ENCODE measurements at regions not wholly inside any gene's neighbourhood (a gene's known extent, or its start where the extent isn't known, plus 50 kb on each side); places are given as distances from the start of the nearest gene placed in this dataset.

GRCh38 chr2:236962816-236963215 lies 122.9 kb upstream of the COPS8 start:
- no peak overlapping the region for H3K4me3 ChIP-seq (ENCODE audit: low read length)

GRCh38 chr2:236963631-236964182 lies 122.0 kb upstream of the COPS8 start:
- H3K4me2 ChIP-seq (ENCODE audit: low read length): no peak overlapping the region
- no peaks in the 10 kb centered on the region for H3K79me2 ChIP-seq (replicated peaks; ENCODE audit: insufficient read depth, low read length)
- no peak overlapping the region for H3K27ac ChIP-seq (ENCODE audit: low read length)
- no peaks in the 10 kb centered on the region for H3K27me3 ChIP-seq (ENCODE audit: insufficient read depth, low read depth, low read length)
- no peaks in the 10 kb centered on the region for H4K20me1 ChIP-seq (ENCODE audit: insufficient read depth)
- H3K9ac ChIP-seq (ENCODE audit: low read length): no peak overlapping the region
- no peaks in the 10 kb centered on the region for H3K36me3 ChIP-seq (ENCODE audit: insufficient read depth, low read length)
- no peaks in the 10 kb centered on the region for H3F3A ChIP-seq (ENCODE audit: insufficient read depth, low read length, poor library complexity, severe bottlenecking)
- no peak overlapping the region for H2AFZ ChIP-seq (ENCODE audit: low read depth, low read length)
- H3K9me2 ChIP-seq (ENCODE audit: insufficient read depth, low read length): no peaks in the 10 kb centered on the region
- no peak overlapping the region for H3K4me3 ChIP-seq (ENCODE audit: low read length)
- no peaks in the 10 kb centered on the region for H3K9me3 ChIP-seq (ENCODE audit: low read length)
- TF ChIP-seq EP300 (conservative IDR thresholded peaks at IDR 0.05; ENCODE audit: poor library complexity, severe bottlenecking) (no peak), POLR2AphosphoS5 (IDR thresholded peaks at IDR 0.05) (no peak), MXI1 (conservative IDR thresholded peaks at IDR 0.05; ENCODE audit: poor library complexity, severe bottlenecking) (no peak), CTCF (IDR thresholded peaks at IDR 0.05; ENCODE audit: poor library complexity, severe bottlenecking) (no peak), TAF1 (IDR thresholded peaks at IDR 0.05; ENCODE audit: low read depth) (no peak), EZH2 (IDR thresholded peaks at IDR 0.05; ENCODE audit: borderline replicate concordance, insufficient read depth, low read length, poor library complexity, severe bottlenecking) (no peak), SMC3 (conservative IDR thresholded peaks at IDR 0.05; ENCODE audit: poor library complexity) (no peak), RAD21 (conservative IDR thresholded peaks at IDR 0.05) (no peak)

More at GRCh38 chr2:236962816-236963215, 122.9 kb upstream of the COPS8 start:
- H3F3A ChIP-seq (ENCODE audit: insufficient read depth, low read length, poor library complexity, severe bottlenecking): no peaks in the 10 kb centered on the region
- no peaks in the 10 kb centered on the region for H3K9me3 ChIP-seq (ENCODE audit: low read length)
- TF ChIP-seq POLR2AphosphoS5 (IDR thresholded peaks at IDR 0.05) (no peak), RAD21 (conservative IDR thresholded peaks at IDR 0.05) (no peak), EZH2 (IDR thresholded peaks at IDR 0.05; ENCODE audit: borderline replicate concordance, insufficient read depth, low read length, poor library complexity, severe bottlenecking) (no peak), SMC3 (conservative IDR thresholded peaks at IDR 0.05; ENCODE audit: poor library complexity) (no peak), REST (IDR thresholded peaks at IDR 0.05; ENCODE audit: borderline replicate concordance) (no peak), TAF1 (IDR thresholded peaks at IDR 0.05; ENCODE audit: low read depth) (no peak), EP300 (conservative IDR thresholded peaks at IDR 0.05; ENCODE audit: poor library complexity, severe bottlenecking) (no peak), CTCF (IDR thresholded peaks at IDR 0.05; ENCODE audit: poor library complexity, severe bottlenecking) (no peak), MXI1 (conservative IDR thresholded peaks at IDR 0.05; ENCODE audit: poor library complexity, severe bottlenecking) (no peak)
- no peak overlapping the region for H3K9ac ChIP-seq (ENCODE audit: low read length)
- H3K27me3 ChIP-seq (ENCODE audit: insufficient read depth, low read depth, low read length): no peaks in the 10 kb centered on the region
- no peaks in the 10 kb centered on the region for H3K9me2 ChIP-seq (ENCODE audit: insufficient read depth, low read length)
- H3K4me2 ChIP-seq (ENCODE audit: low read length): no peak overlapping the region
- H4K20me1 ChIP-seq (ENCODE audit: insufficient read depth): no peaks in the 10 kb centered on the region
- H3K36me3 ChIP-seq (ENCODE audit: insufficient read depth, low read length): no peaks in the 10 kb centered on the region
- no peaks in the 10 kb centered on the region for H3K79me2 ChIP-seq (replicated peaks; ENCODE audit: insufficient read depth, low read length)
- no peak overlapping the region for H2AFZ ChIP-seq (ENCODE audit: low read depth, low read length)
- no peak overlapping the region for H3K27ac ChIP-seq (ENCODE audit: low read length)

Data from neural cell (in vitro differentiated cells).